LNCaP clone FGC (cell line): ENCODE measurements at regions not wholly inside any gene's neighbourhood (a gene's known extent, or its start where the extent isn't known, plus 50 kb on each side); places are given as distances from the start of the nearest gene placed in this dataset.

Experiments used
- DNase-seq: peaks from one replicate; pipeline ENCODE4 v3.0.0-alpha.2; 2011; ENCODE audit warnings: low read depth
- H3K4me3 ChIP-seq: 2 replicates; pipeline ENCODE4 v1.5.1; 2011; ENCODE audit warnings: mild to moderate bottlenecking, low read depth, low read length, control low read depth
- CTCF ChIP-seq: IDR thresholded peaks from 2 replicates; pipeline ENCODE4 v1.5.1; 2012; ENCODE audit warnings: mild to moderate bottlenecking; ENCODE audit not compliant: control insufficient read depth, insufficient read depth; ENCODE audit errors: extremely low read depth

DNA sequence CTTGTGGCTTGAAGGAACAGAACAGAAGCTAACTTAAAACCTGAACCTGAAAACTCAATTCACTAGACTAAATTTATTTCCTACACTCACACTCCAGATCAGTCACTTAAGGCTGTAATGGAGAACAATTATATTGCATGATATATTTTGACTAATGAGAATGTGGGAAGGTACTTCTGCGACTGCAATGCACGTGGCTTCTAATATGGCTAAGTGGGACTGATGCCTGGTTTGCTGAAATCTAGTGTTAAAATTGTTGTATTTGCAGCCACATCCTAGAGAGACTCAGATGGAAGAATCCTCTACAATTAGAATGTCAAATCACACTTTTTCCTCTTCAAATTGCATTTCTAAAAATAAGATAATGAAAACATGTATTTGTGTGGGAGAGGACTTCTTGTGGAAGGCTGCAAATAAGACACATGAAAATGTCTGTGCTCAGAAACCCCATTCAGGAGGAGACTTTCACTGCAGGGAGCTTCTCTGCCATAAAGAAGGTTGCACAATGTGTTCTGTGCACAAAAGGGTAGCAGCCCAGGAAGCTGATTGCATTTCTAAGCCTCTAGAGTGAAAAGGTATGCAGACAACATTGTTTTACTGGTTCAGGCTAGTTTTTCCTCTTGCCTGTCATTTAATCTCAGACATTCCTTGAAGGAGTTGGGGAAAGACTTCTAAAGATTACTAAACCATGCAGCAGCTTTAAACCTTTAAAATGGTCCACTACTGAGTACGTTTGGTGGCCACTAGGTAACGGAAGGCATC is 224.3 kb downstream of the NEDD1 start:
- no peak for TF ChIP-seq CTCF
- no peak overlapping the region for H3K4me3 ChIP-seq
- no peak for DNase-seq

- no peak for DNase-seq
- H3K4me3 ChIP-seq = no peak overlapping the region
- TF ChIP-seq CTCF = no peak
Observed at GRCh38 chr12:97132270-97132669, 225.2 kb downstream of the NEDD1 start.

DNA sequence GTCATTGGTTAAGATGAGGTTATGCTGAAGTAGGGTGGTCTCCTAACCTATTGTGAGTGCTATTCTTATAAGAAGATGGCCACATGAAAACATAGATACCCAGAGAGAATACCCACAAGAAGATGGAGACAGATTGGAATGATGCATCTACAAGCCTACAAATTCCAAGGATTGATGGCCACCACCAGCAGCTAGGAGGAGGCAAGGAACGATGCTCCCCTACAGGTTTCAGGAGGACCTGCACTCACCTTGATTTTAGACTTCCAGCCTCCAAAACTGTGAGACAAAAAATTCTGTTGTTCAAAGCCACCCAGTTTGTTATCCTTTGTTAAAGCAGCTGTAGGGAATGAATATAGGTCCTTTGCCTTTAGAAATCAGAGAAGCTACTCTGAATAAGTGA is 227.4 kb downstream of the NEDD1 start:
- no peak for DNase-seq
- H3K4me3 ChIP-seq = no peak overlapping the region
- no peak for TF ChIP-seq CTCF

- TF ChIP-seq CTCF = no peak
- DNase-seq = no peak
- no peak overlapping the region for H3K4me3 ChIP-seq
Observed at GRCh38 chr12:97140355-97140754, 233.3 kb downstream of the NEDD1 start.

- TF ChIP-seq CTCF = no peak
- no peak for DNase-seq
- no peak overlapping the region for H3K4me3 ChIP-seq
Observed at GRCh38 chr12:97142737-97143410, 235.8 kb downstream of the NEDD1 start.

DNA sequence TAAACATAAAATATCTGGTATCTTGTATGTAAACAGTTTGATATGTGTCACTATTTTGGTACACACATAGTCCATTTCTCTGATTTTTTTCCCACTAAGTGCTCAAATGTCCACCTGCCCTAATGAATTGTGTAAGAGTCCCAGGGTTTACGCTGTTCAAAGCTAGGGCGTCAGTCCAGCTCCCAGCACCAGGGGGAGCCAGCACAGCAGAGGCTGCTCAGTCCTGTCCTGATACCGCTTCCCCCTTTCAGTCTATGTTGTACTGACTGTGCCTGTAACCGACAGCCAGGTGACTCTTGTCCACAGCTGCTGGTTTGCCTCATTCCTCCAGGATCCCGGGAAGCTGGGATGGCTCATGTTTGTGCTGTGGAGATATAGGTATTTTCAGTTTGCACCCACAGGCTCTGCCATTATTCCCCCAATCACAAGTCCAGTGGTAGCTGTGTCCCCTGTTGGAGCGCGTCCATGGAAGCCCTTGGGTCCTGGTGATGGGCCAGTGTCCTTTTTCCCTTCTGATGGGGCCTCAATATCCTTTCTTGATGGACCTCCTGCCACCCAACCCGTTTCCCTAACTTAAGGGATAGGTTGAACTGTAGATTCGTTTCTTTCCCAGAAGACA is 242.0 kb downstream of the NEDD1 start:
- peak; percentile 98 for TF ChIP-seq CTCF
- peak; percentile 32 for DNase-seq

More for the DNA sequence above, 242.0 kb downstream of the NEDD1 start:
- H3K4me3 ChIP-seq = no peak overlapping the region
